Omental fat pad (tissue), 3 donors: ENCODE measurements at regions not wholly inside any gene's neighbourhood (a gene's known extent, or its start where the extent isn't known, plus 50 kb on each side); places are given as distances from the start of the nearest gene placed in this dataset.

Experiments used
- ATAC-seq: fragments of 150-250 bp; one replicate; pipeline ENCODE4 v1.9.1; 2016; ENCODE audit warnings: mild to moderate bottlenecking, moderate library complexity; ENCODE audit not compliant: low FRiP score
- DNase-seq: peaks from one replicate; pipeline ENCODE4 v3.0.0-alpha.2; 2019; ENCODE audit warnings: low spot score
- TF ChIP-seq, protein P1 (sequence below), 3 donors: fragments of 450-650 bp; IDR thresholded peaks; one replicate each; pipeline ENCODE4 v1.5.1; 2016 to 2017; ENCODE audit warnings: antibody characterized with exemption in 3 of 3, mild to moderate bottlenecking in 3 of 3, moderate library complexity in 2 of 3

DNA sequence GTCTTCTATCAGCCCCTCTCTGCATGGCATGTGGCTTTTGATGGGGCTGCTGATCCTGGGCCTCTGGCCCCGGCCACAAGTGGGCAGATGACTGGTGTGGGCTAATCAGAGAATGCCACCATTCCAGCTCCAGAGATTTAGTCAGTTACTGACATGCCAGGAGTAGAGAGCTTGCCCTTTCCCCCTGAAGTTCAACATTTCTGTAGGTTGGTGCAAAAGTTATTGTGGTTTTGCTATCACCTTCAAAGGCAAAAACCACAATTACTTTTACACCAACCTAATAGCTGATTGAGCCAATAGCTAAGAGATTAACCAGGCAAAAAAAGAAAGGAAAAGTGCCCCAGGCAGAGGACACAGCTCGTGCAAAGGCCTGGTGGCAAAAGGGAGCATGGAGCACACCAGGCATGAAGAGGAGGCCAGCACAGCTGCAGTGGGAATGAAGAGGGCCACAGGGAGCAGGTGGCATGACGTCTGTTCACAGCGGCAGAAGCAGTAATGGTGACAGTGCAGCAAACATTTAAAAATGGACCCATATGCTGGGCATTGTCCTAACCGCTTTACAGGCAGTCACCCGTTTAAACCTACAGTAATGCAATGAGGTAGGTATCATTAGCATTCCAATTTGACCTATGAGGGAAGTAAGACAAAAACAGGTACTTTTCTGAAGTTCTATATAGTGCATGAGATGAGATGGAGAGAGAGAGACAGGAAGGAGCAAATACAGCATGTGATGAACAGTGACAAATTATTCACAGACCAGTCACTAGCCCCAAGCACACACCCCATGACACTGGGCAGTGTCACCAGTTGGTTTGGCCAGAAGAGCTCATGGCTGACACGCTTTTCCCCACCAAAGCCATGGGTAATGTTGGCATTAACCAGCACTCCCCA is 373.0 kb upstream of the PROK2 start:
- TF ChIP-seq, protein P1, sequence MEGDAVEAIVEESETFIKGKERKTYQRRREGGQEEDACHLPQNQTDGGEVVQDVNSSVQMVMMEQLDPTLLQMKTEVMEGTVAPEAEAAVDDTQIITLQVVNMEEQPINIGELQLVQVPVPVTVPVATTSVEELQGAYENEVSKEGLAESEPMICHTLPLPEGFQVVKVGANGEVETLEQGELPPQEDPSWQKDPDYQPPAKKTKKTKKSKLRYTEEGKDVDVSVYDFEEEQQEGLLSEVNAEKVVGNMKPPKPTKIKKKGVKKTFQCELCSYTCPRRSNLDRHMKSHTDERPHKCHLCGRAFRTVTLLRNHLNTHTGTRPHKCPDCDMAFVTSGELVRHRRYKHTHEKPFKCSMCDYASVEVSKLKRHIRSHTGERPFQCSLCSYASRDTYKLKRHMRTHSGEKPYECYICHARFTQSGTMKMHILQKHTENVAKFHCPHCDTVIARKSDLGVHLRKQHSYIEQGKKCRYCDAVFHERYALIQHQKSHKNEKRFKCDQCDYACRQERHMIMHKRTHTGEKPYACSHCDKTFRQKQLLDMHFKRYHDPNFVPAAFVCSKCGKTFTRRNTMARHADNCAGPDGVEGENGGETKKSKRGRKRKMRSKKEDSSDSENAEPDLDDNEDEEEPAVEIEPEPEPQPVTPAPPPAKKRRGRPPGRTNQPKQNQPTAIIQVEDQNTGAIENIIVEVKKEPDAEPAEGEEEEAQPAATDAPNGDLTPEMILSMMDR (IDR thresholded peaks at IDR 0.05) = no peak
- no peak for ATAC-seq
- no peak for DNase-seq

DNA sequence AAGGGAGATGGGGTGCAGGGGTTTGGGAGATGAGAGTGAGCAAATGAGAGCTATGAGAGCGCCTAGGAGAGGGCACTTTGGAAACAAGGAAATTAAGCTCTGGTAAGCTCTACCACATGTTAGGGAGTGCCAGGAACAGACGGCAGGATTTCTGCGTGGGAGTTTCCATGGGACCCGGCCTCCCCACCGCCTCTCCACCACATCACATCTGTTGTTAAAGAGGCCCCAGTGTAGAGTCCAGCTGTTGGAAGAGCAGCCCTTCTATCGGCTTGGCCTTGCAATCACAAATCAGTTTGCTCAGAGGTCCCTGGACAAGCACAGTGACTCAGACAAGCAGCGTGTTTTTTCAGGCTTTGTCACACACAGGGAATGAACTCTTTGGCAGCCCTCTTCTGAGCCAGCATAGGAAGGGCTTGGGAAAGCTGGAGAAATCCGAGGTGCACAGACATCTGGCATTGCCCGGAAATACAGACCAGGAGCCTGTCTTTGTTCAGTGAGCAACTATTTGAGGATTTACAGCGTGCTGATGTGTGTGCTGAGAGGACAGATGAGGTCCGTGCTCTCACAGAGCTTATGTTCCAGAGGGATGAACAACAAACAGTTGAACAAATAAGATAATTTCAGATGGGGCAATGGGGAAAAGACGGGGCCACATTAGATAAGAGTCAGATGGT is 370.6 kb upstream of the PROK2 start:
- DNase-seq (no peak), ATAC-seq (peak; percentile 66)
- TF ChIP-seq, protein P1 (IDR thresholded peaks at IDR 0.05) = no peak

DNA sequence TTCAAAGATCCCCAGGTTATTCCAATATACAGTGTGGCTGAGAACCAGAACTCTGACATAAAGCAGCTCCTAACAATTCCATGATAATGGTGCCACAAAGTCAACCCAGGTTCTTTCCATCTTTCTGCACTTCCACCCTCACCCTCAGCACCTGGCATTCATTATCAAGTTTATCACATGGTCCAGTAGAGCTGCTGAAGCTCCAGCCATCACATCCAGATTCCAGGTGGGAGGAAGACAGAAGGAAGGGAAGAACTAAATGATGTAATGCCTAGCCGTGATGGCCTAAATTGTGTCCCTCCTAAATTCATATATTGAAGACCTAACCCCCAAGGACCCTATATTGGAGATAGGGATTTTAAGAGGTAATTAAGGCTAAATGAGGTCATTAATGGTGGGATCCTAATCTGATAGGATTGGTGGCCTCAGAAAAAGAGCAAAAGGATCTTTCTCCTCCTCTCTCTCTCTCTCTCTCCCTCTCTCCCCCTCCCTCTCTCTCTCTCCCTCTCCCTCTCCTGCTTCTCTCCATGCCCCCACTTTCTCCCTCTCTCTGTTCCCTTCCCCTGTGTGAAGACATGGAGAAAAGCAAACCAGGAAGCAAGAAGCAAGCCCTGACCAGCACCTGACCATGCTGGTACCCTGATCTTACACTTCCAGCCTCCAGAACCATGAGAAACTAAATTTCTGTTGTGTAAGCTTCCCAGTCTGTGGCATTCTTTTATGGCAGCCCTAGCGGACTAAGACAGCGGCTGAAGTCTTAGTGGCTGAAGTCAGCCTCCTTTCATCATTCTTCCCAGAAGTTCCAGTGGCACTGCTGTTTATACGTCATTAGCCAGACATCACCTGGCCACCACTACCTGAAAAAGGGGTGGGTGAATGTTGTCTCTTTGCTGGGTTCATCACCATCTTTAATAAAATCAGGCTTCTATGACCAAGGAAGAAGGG is 369.7 kb upstream of the PROK2 start:
- DNase-seq (no peak), ATAC-seq (no peak)
- TF ChIP-seq, protein P1 (IDR thresholded peaks at IDR 0.05) = no peak

DNA sequence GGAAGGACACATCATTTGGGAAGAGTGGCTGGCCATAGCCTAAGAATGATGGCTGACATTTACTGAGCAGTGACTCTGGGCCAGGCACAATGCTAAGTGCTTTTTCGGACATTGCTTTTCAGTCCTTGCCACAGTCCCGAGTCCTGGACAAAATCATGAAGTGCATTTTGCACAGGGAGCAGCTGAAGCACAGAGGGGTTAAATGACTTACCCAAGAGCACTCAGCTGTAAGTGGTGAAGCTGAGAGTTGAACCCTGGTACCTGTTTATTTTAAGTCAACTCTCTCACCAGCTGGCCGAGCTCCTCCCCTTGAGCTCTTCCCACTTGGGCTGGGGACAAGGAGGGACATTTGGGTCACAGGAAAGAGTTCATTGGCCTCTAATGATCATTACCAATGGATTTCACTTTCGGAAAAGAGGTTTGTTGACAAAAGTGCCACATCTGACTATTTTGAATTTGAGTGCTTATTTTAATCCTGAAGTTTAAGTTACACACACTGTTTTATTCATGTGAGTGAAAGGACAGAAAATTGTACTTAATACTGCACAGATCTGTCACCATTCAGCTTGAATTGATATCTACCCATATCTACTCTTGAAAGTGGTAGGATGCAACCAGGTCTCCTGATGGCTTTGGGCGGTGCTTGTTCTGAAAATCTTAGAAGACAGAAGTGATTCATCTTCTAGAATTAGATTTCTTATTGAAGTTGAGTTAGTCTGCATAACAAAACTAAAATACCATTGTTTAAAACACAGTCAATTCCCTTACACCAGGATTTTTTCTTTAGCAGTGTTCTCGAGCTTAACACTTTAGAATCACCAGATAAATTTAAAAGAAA is 368.7 kb upstream of the PROK2 start:
- no peak for ATAC-seq
- TF ChIP-seq, protein P1 (IDR thresholded peaks at IDR 0.05) = no peak
- no peak for DNase-seq

DNA sequence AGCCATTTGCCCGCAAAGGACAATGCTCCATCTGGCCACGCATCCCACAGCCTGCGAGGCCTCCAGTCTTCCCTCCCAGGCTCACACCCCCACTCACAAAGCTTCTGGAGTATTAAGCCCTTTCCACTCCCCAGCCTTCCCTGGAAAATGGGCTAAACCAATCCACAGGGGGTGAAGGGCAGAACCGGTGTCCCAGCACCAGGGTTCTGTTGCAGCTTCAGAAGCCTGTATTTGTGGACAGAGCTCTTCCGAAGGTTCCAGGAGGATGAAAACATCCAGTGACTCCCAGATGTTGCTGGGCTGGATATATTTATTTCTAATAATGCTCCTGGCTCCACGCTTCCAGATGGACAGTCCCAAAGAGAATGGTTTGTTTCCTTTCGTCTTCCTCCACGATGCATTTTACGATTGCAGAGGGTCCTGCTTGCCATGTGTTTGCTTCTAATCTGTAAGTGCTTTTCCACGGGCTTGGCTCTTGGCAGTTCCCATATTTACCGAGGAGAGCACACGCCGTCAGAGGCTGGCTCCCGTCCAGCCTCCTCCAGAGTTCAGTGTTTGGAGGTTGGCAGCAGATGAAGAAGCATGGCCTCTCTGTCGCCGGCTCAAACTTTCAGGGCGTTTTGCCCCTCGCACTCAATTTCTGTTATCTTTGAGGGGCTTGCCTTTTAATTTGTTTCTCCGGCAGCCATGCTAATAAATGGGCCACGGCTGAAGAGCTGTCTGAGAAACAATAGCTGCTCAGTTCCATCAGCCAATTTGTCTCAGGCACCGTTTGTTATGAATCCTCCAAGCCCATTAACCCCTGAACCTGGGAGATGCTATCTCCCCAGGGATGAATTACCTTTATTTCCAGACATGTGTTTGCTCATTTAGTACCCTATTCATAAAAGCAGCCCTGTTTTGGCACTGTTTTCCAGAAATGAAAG is 367.9 kb upstream of the PROK2 start:
- TF ChIP-seq, protein P1 (IDR thresholded peaks at IDR 0.05) = no peak
- DNase-seq (no peak), ATAC-seq (peak; percentile 61)
